RPMI8226 (cell line): ENCODE measurements at regions not wholly inside any gene's neighbourhood (a gene's known extent, or its start where the extent isn't known, plus 50 kb on each side); places are given as distances from the start of the nearest gene placed in this dataset.
"Not testable (repeated sequence)": the region's sequence is repeated elsewhere in the genome, so short reads cannot be mapped to it uniquely, and the experiment has no call there.

Source experiments
- DNase-seq: peaks from one replicate; pipeline ENCODE4 v3.0.0-alpha.2; 2015

DNA sequence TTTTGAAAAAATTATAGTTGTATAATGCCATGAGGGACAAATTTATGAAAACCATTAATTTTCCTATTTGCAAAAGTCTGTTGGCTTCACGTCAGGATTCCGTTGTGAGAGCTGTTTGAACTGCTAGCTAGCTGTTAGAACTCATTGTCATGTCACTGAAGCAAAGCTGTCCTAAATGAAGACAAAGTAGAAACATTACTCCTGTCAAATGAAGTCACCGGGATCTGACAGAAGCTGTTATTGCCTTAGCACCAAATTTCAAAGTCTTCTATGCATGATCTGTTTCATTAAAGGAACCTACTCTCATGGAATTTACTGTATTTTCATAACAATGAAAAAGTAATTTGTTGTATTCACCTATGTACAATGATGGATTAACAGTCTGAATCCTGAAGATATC lies 479.8 kb downstream of the PLOD2 start:
- no peak for DNase-seq

DNA sequence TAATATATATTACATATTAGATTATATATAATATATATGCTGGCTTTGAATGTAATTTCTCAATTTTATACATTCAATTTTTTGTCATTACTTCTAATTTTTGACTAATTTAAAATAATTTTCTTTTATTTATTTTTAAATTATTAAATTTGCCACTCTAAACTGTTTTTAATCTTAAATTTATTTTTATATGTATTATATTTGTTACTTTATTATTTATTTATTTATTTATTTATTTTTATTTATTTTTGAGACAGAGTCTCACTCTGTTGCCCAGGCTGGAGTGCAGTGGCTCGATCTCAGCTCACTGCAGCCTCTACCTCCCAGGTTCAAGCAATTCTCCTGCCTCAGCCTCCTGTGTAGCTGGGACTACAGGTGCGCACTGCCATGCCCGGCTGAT lies 473.0 kb downstream of the PLOD2 start:
- DNase-seq, result not testable (repeated sequence)

DNA sequence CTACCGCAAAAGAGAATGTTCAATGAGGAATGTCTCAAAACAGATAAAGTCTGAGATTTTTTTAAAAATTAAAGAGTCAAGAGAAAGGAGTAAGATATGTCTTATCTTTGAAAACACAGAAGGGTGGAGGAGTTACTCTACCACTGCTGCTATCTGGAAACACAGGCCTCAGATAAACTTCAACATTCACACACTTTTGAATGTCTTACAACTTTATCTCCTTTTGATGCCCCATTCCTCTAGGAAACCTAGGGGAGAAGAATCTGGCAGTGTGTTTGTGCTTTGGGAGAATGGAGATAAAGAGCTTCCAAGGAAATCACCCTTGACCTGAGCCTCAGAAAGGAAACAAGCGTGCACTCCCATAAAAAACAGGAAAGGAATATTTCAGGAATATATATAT lies 468.2 kb downstream of the PLOD2 start:
- no peak for DNase-seq

DNA sequence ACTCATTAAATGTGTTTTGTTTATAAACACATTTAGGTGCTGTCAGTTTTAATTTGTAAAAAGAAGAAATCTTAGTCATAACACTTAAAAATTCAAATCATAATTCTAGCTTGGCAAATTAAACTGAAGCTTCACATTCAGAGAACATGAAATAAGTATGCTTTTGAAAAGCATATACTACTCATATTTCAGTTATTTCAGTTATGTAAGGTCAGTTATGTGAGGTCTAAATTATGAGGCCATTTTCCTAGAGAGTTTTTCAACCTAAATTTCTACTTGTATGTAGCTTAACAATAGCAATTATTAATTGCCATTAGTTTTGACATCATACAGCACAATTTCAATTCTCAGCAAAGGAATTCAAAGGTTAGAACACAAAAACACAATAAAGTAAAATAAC lies 465.0 kb downstream of the PLOD2 start:
- no peak for DNase-seq

DNA sequence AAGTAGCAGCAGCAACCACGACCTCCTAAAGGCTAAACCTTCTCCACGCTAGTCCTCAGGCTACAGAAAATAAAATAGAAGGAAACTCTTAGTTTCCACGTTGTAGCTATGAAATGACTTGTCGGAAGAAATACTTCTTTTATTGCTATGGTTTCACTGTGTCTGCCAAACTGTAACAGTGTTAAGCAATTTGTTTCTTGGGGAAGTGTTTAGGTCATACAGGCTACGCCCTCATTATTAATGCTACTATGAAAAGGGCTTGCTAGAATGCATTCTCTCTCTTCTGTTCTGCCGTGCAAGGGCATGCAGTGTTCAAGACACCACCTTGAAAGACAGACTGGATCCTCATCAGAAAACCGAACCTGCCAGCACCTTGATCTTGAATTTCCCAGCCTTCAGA lies 462.7 kb downstream of the PLOD2 start:
- no peak for DNase-seq

DNA sequence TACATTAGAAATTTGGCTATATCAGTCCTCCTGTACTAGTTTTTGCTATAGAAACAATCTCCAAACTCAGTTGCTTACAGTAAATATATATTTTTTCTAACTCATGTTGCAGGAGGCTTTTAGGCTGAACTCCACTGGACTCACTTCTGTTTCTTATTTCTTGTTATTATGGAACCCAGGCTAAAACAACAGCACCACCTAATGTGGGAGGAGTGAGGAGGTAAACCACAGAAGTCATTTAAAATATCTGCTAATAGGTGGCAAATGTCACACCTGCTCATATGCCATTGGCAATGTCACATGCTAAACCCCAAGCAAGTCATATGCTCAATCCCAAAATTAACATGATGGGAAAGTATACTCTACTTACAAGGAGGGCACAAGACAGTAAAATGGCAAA lies 462.2 kb downstream of the PLOD2 start:
- no peak for DNase-seq

DNA sequence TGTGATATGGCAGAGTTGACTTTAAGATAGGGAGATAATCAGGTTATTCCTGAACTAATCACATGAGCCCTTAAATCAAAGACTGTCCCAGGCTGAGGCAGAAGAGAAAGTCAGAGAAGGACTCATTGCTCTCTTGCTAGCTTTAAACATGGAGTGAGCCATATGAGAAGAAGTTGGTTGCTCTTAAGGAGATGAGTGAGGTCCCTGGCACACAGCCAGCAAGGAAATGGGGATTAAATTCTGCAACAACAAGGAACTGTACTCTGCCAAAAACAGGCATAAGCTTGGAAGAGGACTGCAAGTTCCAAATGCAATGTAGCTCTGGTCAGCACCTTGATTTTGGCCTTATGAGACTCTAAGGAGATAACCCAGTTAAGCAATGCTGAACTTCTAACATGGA lies 457.0 kb downstream of the PLOD2 start:
- no peak for DNase-seq

DNA sequence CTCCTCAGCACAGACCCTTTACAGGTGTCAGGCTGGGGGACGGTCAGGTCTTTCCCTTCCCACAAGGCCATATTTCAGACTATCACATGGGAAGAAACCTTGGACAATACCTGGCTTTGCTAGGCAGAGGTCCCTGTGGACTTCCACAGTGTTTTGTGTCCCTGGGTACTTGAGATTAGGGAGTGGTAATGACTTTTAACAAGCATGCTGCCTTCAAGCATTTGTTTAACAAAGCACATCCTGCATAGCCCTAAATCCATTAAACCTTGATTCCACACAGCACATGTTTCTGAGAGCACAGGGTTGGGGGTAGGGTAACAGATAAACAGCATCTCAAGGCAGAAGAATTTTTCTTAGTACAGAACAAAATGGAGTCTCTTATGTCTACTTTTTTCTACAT lies 451.2 kb downstream of the PLOD2 start:
- not testable (repeated sequence) for DNase-seq

DNA sequence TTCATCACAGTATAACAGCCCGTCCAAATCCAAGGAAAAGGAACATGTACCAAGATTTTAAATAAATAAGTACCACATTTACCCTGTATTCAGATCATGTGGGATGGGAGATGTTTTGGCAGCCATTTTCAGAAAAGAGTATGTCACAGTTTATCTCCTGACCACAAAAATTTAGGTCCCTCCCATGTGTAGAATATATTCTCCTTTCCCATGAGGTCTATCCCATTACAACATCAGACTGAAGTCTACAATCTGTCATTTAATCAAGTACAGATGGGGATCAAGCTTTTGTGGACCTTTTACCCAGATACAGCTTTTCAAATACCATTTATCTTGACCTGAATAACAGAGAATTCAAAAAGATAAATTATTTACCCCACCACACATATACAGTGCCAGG lies 444.5 kb downstream of the PLOD2 start:
- no peak for DNase-seq

DNA sequence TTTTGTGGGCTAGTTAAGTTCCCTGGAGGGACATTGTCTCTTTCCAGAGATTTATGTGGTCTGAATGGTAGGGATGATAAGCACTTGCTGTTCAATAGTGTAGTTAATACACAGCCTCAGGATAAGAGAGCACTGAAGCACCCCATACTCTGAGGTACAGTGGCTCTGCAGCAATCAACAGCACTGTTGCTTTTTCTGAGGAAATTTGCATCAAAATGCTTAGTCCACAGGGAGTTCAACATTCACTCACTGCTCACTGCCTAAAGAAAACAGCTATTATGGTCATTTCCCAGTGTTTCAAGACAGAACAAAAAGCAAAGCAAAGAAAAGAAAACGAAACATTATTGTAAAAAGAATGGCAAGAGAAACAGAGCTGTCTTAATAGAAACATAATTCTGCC lies 441.9 kb downstream of the PLOD2 start:
- no peak for DNase-seq

DNA sequence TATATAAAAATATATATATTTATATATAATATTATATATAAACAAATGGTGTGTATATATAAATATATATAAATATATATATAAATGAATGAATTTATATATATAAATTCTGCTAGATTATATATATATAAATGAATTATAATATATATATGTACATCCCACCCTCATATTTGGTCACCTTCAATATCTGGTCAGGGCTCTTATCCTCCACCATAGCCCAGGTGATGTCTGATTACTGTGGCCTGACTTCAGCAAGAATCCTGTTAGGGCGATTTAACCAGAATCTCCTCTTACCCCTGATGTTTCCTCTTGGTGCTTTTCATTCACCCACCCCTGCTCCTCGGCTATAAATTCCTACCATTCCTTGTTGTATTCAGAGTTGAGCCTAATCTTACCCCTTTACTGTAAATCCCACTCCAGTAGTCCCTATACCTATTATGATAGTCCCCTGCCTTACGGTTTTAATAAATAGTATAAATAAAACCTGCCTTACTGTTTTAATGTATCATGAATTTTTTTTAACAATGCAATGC lies 439.6 kb downstream of the PLOD2 start:
- DNase-seq, result no peak

DNA sequence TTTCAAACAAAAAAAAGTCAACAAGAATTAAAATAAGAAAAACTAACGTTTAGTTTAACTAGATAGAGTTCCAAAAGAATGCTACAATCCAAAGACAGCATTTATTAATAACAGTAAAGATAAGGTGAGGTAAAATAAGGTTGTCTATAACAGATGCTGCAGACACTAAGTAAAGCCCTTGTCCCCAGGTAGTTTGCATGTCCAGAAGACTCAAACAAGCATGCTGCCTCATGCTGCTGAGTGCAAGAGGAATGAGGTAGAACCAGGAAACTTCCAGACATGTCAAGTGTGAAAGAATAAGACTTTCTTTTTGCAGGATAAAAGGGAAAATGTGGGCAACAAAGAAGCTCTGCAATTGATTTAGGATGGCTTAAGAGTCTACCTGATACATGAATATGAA lies 439.2 kb downstream of the PLOD2 start:
- DNase-seq, result no peak

DNA sequence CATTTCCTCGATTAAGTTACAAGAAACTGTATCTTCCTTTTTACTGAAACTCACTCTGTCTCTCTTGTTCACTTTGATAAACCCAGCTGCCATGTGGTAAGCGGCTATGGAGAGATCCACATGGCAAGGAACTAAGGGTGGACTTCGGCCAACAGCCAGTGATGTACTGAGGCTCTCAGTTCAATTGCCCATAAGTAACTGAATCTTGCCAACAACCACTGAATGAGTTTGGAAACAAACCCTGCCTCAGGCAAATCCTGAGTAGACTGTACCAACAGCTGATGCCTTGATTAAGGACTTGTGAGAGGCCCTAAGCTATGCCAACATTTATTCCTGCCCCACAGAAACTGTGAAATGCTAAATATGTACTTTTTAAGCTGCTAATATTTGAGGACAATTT lies 433.5 kb downstream of the PLOD2 start:
- DNase-seq, result no peak

DNA sequence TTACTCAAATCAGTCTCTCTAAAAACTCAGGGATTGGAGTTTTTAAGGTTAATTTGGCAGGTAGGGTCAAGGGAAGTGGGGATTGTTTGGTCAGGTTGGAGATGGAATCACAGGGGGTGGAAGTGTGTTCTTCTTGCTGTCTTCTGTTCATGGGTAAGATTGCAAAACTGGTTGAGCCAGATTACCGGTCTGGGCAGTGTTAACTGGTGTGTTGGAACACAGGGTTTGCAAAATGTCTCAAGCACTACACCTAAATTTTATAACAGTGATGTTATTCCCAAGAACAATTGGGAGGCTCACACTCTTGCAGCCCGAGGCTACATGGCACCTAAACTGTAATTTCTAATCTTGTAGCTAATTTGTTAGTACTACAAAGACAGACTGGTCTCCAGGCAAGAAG lies 425.4 kb downstream of the PLOD2 start:
- no peak for DNase-seq

DNA sequence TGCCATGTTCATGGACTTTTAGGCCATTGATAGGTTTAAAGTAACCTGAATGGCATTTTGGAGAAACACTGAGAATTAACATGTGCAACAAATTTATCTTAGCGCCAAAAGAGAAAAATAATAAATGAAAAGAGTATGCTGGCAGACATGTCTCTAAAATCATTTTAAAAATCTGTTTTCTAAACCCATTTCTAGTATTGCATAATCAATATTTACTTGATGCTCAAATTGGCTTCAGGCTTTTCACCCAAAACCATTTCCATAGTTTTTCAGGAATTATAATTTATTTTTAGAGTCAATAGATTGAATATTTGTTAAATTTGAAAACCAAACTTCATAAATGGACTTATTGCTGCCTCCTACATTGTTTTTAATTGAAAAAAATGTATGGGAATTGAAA lies 423.0 kb downstream of the PLOD2 start:
- DNase-seq, result no peak

DNA sequence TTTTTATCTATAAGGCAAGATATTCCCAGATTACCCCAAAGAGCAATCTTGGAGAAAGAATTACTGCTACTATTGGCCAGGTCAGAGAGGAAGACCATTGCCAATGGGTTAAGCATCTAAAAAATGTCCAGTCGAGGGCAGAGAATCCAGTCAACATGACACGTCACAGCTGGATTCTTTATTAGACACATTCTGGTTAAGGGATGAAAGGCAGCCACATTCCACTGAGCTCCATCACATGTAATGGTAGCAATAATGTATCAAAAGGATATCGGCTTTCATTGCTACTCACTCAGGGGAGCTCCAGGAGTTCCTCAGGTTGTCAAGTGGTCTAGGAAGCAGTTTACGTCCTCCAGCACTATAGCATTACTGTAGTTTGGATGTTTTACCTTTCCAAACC lies 421.1 kb downstream of the PLOD2 start:
- DNase-seq, result no peak

DNA sequence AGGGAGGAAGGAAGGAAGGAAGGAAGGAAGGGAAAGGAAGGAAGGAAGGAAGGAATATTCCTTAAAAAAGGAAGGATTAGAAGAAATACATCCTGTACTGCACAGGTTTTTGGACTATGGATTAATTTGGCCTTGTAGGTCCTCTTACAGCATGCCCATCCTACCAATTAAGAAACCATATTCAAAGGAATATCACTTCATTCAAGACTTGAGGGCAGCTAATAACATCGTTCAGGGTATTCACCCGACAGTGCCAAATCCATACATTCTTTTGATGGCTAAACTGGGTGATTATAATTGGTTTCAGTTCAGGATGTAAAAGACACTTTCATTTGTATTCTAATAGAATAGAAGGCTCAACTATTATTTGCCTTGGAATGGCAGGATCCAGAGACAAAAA lies 410.3 kb downstream of the PLOD2 start:
- no peak for DNase-seq

DNA sequence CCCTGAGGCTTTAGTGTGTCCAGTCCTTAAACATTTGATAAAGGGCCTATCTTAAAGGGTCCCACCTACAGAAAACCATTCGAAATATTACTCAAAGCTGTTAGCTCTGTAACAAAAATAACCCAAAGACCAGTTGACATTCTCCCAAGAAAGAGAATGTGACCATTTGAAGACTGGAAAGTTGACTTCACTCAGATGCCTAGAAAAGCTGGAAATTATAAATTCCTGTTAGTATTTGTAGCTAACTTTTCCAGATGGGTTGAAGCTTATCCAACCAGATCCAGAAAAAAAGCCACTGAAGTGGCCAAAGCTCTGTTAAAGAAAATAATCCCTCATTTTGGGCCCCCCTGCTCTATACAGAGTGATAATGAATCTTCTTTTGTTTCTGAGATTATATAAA lies 408.4 kb downstream of the PLOD2 start:
- no peak for DNase-seq

DNA sequence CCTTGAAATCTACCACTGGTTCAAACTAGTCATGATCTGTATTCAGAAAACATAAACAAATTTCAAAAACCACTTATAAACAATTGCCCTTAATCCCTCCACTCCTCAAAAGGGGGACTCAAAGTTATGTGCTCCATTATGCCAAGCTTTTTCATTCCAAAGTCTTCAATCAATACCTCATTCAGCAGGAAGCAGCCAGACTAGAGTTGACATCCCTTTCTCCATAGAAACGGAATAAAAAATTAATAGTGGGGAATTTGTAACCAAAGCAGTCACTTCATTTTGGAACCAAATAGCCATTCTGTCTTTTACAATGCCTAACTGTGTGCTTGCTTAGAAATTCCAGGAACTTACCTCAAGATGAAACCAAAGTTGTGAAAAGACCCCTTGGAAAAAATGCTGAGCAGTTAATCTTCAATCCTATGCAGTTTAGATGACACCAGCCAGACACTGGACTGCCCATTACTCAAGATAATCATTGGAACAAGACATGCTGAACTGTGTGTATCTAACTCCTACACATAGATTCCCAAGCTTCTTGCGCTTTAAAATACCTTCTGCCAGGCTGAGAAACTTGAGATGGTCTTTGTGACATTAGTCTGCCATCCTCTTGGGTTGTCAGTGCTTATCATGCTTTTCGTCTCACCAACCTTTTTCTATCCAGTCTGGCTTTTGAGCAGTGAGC lies 406.2 kb downstream of the PLOD2 start:
- no peak for DNase-seq

DNA sequence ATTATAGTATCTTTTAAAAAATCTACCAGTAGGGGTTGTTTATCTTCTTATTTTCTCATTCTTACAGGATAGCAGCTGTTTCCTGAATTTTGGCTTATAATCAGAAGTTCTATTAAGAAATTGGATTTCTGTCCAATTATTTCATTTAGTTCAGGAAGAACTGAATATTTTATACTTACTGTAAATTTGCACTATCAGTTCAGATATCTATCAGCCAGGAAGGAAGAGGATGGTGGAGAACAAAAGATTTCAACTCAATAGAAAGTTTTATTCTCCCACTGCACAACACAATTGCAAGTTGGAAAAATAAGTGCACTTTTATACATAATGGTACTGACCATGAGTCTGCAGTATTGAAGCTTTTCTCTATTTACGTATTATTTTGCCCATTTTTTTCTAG lies 400.9 kb downstream of the PLOD2 start:
- no peak for DNase-seq

DNA sequence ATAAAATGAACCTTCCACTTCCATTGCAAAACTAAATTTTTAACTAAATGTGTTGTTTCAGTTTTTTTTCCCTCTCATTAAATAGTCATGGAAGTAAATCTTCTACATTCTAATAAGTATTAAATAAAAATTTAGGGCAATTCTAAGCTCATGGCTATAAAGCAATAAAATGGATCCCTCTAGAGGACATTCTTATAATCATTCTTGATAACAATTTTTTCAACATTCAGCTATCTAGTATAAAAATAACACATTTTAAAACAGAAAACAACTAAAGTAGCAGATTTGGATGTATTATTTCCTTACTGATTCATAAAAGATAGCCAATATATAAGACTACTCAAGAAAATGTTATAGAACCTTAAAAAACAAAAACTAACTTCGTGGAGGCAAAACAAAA lies 393.1 kb downstream of the PLOD2 start:
- no peak for DNase-seq

DNA sequence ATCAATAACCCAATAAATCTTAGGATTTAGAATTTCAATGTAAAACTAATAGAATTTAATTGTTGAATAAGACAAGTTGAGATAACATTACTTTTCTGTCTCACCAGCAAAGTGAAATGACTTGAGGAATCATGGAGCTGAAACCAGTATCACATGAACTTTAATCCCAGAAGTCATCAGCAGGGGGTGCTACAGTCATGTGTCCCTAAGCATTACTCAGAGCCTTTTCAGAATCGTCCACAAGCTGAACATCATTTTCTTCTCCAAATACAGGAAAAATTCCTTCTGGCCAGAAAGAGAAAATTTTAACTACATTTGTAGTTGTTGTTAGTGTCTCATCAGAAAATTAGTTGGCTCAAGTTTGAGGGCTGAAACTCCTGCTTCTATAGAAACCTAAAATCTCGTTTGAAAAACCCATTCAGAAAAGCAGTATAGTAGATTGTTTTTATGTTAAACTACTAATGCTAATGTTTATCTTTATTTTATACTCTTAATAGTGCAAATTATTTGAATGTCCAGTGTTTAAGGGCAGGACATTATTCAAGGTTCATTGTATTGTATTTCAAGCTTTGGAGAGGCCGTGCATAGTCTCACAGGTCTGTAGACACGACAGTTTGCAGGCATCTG lies 384.1 kb downstream of the PLOD2 start:
- peak; percentile 35 for DNase-seq

DNA sequence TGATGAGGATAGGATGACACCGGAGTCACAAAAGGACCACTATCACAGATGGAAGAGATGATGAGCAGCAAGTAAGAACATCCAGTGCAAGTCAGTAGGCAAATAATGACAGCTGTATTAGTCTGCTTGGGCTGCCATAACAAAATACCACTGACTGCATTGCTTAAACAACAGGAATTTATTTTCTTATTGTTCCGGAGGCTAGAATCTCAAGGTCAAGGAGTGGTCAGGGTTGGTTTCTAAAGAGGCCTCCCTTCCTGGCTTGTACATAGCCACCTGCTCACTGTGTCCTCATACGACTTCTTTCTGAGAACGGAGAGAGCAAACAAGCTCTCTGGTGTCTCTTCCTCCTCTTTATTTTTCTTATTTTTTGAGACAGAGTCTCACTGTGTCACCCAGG lies 380.7 kb downstream of the PLOD2 start:
- DNase-seq, result no peak

DNA sequence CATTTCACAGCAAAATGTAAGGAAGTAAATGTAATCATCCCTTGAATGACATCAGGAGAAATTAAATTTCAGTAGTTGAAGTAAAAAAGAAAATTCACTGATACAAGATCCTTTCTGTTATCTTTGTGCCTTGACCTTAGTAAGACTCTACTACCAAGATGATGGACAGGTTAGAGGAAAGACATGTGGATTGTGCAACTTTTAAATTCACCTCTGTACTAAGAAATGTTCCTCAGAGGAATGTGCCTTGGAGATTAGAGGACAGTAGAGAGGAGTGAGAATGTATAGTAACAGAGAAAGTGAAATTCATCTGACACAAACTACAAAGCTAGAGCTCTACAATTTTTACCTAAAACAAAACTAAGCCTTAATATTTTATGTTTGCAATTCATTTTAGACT lies 375.3 kb downstream of the PLOD2 start:
- no peak for DNase-seq

DNA sequence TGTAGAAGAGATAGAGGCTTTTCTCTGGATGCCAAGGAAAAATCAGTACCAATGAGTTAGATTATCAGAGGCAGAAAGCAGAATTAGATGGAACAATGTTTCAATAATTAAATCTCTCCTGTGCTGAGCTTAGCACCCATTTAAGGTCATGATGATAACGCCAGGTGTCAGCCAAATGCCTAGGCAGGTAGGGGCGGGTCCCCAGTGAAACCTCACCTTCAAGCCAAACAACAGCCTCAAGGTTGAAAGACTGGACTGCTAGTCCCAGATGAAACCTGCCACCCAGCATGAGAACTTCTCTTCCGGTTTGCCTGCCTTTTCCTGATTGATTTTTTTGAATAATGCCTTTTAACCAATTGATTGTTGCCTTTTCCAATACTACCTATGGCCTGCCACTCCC lies 363.0 kb downstream of the PLOD2 start:
- DNase-seq, result no peak
